Panc1 (cell line): ENCODE measurements at regions not wholly inside any gene's neighbourhood (a gene's known extent, or its start where the extent isn't known, plus 50 kb on each side); places are given as distances from the start of the nearest gene placed in this dataset.

ENCODE experiments used
- POLR2AphosphoS5 ChIP-seq: IDR thresholded peaks from 2 replicates; pipeline ENCODE4 v1.6.1; 2012; ENCODE audit warnings: mild to moderate bottlenecking, low read depth, low read length, moderate library complexity
- REST ChIP-seq, 2 experiments: IDR thresholded peaks; 2 replicates each; pipeline ENCODE4 v1.6.1; 2011 to 2012; ENCODE audit warnings: low read depth in 2 of 2, control low read depth in 1 of 2, low read length in 1 of 2, mild to moderate bottlenecking in 1 of 2, moderate library complexity in 1 of 2; ENCODE audit not compliant: insufficient read depth in 1 of 2
- SIN3A ChIP-seq: IDR thresholded peaks from 2 replicates; pipeline ENCODE4 v1.6.1; 2012; ENCODE audit warnings: low read depth, mild to moderate bottlenecking, low read length, moderate library complexity, borderline replicate concordance; ENCODE audit not compliant: insufficient read depth
- TCF7L2 ChIP-seq: IDR thresholded peaks from 2 replicates; pipeline ENCODE4 v1.6.1; 2011; ENCODE audit warnings: mild to moderate bottlenecking, low read depth, low read length, inconsistent platforms
- TF ChIP-seq, protein P1 (sequence below): fragments of 450-650 bp; IDR thresholded peaks from 2 replicates; pipeline ENCODE4 v1.5.1; 2017; ENCODE audit warnings: mild to moderate bottlenecking

- TF ChIP-seq REST (IDR thresholded peaks at IDR 0.05; ENCODE audit: insufficient read depth in 1 of 2, low read depth in 2 of 2, low read length in 1 of 2) (no peak), POLR2AphosphoS5 (no peak), TCF7L2 (no peak), SIN3A (no peak)
- TF ChIP-seq, protein P1, sequence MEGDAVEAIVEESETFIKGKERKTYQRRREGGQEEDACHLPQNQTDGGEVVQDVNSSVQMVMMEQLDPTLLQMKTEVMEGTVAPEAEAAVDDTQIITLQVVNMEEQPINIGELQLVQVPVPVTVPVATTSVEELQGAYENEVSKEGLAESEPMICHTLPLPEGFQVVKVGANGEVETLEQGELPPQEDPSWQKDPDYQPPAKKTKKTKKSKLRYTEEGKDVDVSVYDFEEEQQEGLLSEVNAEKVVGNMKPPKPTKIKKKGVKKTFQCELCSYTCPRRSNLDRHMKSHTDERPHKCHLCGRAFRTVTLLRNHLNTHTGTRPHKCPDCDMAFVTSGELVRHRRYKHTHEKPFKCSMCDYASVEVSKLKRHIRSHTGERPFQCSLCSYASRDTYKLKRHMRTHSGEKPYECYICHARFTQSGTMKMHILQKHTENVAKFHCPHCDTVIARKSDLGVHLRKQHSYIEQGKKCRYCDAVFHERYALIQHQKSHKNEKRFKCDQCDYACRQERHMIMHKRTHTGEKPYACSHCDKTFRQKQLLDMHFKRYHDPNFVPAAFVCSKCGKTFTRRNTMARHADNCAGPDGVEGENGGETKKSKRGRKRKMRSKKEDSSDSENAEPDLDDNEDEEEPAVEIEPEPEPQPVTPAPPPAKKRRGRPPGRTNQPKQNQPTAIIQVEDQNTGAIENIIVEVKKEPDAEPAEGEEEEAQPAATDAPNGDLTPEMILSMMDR: peak; percentile 52; the same call in 1 of the 2 replicates
These were observed 600.5 kb downstream of the USP25 start for GRCh38 chr21:16330082-16330907.
